Inflammatory macrophage treated with lipopolysaccharide for 4 hours (primary cell): ENCODE measurements at regions not wholly inside any gene's neighbourhood (a gene's known extent, or its start where the extent isn't known, plus 50 kb on each side); places are given as distances from the start of the nearest gene placed in this dataset.
"Not testable (repeated sequence)": the region's sequence is repeated elsewhere in the genome, so short reads cannot be mapped to it uniquely, and the experiment has no call there.

Experiments used
- DNase-seq: peaks from one replicate; pipeline ENCODE4 v3.0.0-alpha.2; 2020

- no peak for DNase-seq
Measured at GRCh38 chr4:138487670-138488069, 245.5 kb upstream of the SLC7A11 start.

- no peak for DNase-seq
Measured at GRCh38 chr4:138487230-138487629, 245.1 kb upstream of the SLC7A11 start.

- DNase-seq: no peak
Measured at GRCh38 chr4:138485498-138485897, 243.3 kb upstream of the SLC7A11 start.

GRCh38 chr4:138475116-138475515 is 233.0 kb upstream of the SLC7A11 start:
- DNase-seq: no peak

GRCh38 chr4:138473339-138473738 is 231.2 kb upstream of the SLC7A11 start:
- DNase-seq: no peak

- peak; percentile 31 for DNase-seq
Measured at GRCh38 chr4:138460477-138461414, 218.6 kb upstream of the SLC7A11 start.

- DNase-seq: peak; percentile 78
Measured at GRCh38 chr4:138458751-138459150, 216.6 kb upstream of the SLC7A11 start.

- DNase-seq: not testable (repeated sequence)
Measured at GRCh38 chr4:138456349-138456748, 214.2 kb upstream of the SLC7A11 start.

- no peak for DNase-seq
Measured at GRCh38 chr4:138455097-138455496, 212.9 kb upstream of the SLC7A11 start.

- DNase-seq: peak; percentile 70
Measured at GRCh38 chr4:138452826-138453225, 210.7 kb upstream of the SLC7A11 start.

GRCh38 chr4:138451276-138451663 is 209.1 kb upstream of the SLC7A11 start:
- no peak for DNase-seq

GRCh38 chr4:138450546-138451275 is 208.6 kb upstream of the SLC7A11 start:
- peak; percentile 9 for DNase-seq

GRCh38 chr4:138449938-138450337 is 207.8 kb upstream of the SLC7A11 start:
- DNase-seq: no peak

GRCh38 chr4:138448169-138448568 is 206.0 kb upstream of the SLC7A11 start:
- no peak for DNase-seq

- no peak for DNase-seq
Measured at GRCh38 chr4:138446456-138446855, 204.3 kb upstream of the SLC7A11 start.

GRCh38 chr4:138445098-138445497 is 202.9 kb upstream of the SLC7A11 start:
- DNase-seq: no peak

GRCh38 chr4:138444260-138444659 is 202.1 kb upstream of the SLC7A11 start:
- DNase-seq: no peak

GRCh38 chr4:138439143-138439581 is 197.0 kb upstream of the SLC7A11 start:
- no peak for DNase-seq

GRCh38 chr4:138438608-138439007 is 196.5 kb upstream of the SLC7A11 start:
- DNase-seq: no peak

GRCh38 chr4:138437263-138437851 is 195.2 kb upstream of the SLC7A11 start:
- no peak for DNase-seq

- not testable (repeated sequence) for DNase-seq
Measured at GRCh38 chr4:138435733-138436132, 193.6 kb upstream of the SLC7A11 start.

- peak; percentile 18 for DNase-seq
Measured at GRCh38 chr4:138435046-138435445, 192.9 kb upstream of the SLC7A11 start.

GRCh38 chr4:138428611-138429010 is 186.5 kb upstream of the SLC7A11 start:
- DNase-seq: no peak

GRCh38 chr4:138426786-138427185 is 184.6 kb upstream of the SLC7A11 start:
- DNase-seq: no peak
